Gastroesophageal sphincter (tissue), 3 donors: ENCODE measurements at regions not wholly inside any gene's neighbourhood (a gene's known extent, or its start where the extent isn't known, plus 50 kb on each side); places are given as distances from the start of the nearest gene placed in this dataset.

Experiments used
- POLR2A ChIP-seq, 2 donors: fragments of 450-650 bp; IDR thresholded peaks; one replicate each; pipeline ENCODE4 v1.6.1; 2017; ENCODE audit warnings: antibody characterized with exemption in 2 of 2, mild to moderate bottlenecking in 2 of 2, moderate library complexity in 1 of 2
- POLR2AphosphoS5 ChIP-seq: sonication (generic); formaldehyde crosslinking; IDR thresholded peaks from one replicate; pipeline ENCODE4 v1.6.1; 2017; ENCODE audit warnings: antibody characterized with exemption
- TF ChIP-seq, protein P1 (sequence below), 4 experiments: fragments of 200-600 bp in 2 of 4; fragments of 450-650 bp in 2 of 4; sonication (generic) in 1 of 4; IDR thresholded peaks; one replicate each; pipeline ENCODE4 v1.5.1; 2017 to 2019; ENCODE audit warnings: antibody characterized with exemption in 4 of 4, mild to moderate bottlenecking in 2 of 4, moderate library complexity in 2 of 4

GRCh38 chr11:29847219-29847618, 169.6 kb downstream of the KCNA4 start:
- TF ChIP-seq, protein P1, sequence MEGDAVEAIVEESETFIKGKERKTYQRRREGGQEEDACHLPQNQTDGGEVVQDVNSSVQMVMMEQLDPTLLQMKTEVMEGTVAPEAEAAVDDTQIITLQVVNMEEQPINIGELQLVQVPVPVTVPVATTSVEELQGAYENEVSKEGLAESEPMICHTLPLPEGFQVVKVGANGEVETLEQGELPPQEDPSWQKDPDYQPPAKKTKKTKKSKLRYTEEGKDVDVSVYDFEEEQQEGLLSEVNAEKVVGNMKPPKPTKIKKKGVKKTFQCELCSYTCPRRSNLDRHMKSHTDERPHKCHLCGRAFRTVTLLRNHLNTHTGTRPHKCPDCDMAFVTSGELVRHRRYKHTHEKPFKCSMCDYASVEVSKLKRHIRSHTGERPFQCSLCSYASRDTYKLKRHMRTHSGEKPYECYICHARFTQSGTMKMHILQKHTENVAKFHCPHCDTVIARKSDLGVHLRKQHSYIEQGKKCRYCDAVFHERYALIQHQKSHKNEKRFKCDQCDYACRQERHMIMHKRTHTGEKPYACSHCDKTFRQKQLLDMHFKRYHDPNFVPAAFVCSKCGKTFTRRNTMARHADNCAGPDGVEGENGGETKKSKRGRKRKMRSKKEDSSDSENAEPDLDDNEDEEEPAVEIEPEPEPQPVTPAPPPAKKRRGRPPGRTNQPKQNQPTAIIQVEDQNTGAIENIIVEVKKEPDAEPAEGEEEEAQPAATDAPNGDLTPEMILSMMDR (IDR thresholded peaks at IDR 0.05) = no peak
- TF ChIP-seq POLR2A (IDR thresholded peaks at IDR 0.05) = no peak
- no peak for TF ChIP-seq POLR2AphosphoS5
